Thyroid gland (tissue), 4 donors: ENCODE measurements at regions not wholly inside any gene's neighbourhood (a gene's known extent, or its start where the extent isn't known, plus 50 kb on each side); places are given as distances from the start of the nearest gene placed in this dataset.

Experiments used
- POLR2A ChIP-seq, 2 donors: fragments of 450-650 bp; IDR thresholded peaks; one replicate each; pipeline ENCODE4 v1.6.1; 2017; ENCODE audit warnings: antibody characterized with exemption in 2 of 2, mild to moderate bottlenecking in 2 of 2, moderate library complexity in 1 of 2
- TF ChIP-seq, protein P1 (sequence below), 6 experiments: fragments of 200-600 bp in 3 of 6; fragments of 450-650 bp in 3 of 6; sonication (generic) in 3 of 6; IDR thresholded peaks; one replicate each; pipeline ENCODE4 v1.5.1; 2016 to 2019; ENCODE audit warnings: antibody characterized with exemption in 6 of 6, mild to moderate bottlenecking in 2 of 6, inconsistent platforms in 1 of 6, moderate library complexity in 1 of 6

DNA sequence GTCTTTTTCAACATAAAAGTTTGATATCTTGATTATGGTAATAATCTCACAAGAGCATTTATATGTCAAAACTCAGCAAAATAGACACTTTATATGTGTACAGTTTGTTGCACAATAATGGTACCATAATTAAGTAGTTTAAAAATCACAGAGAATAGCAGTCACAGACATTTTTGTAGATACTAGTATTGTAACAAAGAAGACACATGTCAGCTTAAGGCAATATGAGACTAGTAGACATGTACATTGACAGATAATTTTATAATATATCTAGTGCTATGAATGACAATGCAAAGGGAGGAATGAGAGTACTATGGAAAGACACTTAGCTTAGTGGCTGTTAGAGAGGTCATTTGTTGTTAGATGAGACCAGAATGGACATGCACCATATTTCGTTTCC is 1490.6 kb upstream of the CDH6 start:
- TF ChIP-seq, protein P1, sequence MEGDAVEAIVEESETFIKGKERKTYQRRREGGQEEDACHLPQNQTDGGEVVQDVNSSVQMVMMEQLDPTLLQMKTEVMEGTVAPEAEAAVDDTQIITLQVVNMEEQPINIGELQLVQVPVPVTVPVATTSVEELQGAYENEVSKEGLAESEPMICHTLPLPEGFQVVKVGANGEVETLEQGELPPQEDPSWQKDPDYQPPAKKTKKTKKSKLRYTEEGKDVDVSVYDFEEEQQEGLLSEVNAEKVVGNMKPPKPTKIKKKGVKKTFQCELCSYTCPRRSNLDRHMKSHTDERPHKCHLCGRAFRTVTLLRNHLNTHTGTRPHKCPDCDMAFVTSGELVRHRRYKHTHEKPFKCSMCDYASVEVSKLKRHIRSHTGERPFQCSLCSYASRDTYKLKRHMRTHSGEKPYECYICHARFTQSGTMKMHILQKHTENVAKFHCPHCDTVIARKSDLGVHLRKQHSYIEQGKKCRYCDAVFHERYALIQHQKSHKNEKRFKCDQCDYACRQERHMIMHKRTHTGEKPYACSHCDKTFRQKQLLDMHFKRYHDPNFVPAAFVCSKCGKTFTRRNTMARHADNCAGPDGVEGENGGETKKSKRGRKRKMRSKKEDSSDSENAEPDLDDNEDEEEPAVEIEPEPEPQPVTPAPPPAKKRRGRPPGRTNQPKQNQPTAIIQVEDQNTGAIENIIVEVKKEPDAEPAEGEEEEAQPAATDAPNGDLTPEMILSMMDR (IDR thresholded peaks at IDR 0.05): no peak
- TF ChIP-seq POLR2A (IDR thresholded peaks at IDR 0.05): no peak
